Loucy (cell line): ENCODE measurements at regions not wholly inside any gene's neighbourhood (a gene's known extent, or its start where the extent isn't known, plus 50 kb on each side); places are given as distances from the start of the nearest gene placed in this dataset.

Experiments
- H2AFZ ChIP-seq: fragments of 200-600 bp; sonication (generic); 2 replicates; pipeline ENCODE4 v1.6.0; 2016; ENCODE audit warnings: antibody characterized with exemption, mild to moderate bottlenecking, low read length, moderate library complexity
- H3F3A ChIP-seq: fragments of 200-600 bp; 2 replicates; pipeline ENCODE4 v1.6.0; 2016; ENCODE audit warnings: antibody characterized with exemption, low read depth, mild to moderate bottlenecking
- H3K27me3 ChIP-seq: fragments of 200-600 bp; sonication (generic); 2 replicates; pipeline ENCODE4 v1.6.1; 2014; ENCODE audit warnings: low read length, mild to moderate bottlenecking; ENCODE audit not compliant: insufficient read depth, poor library complexity, severe bottlenecking
- H3K36me3 ChIP-seq: fragments of 200-600 bp; sonication (generic); 2 replicates; pipeline ENCODE4 v1.6.1; 2016; ENCODE audit warnings: low read length; ENCODE audit not compliant: insufficient read depth
- H3K4me1 ChIP-seq: fragments of 200-600 bp; sonication (generic); 2 replicates; pipeline ENCODE4 v1.5.1; 2014; ENCODE audit warnings: low read length, mild to moderate bottlenecking; ENCODE audit not compliant: insufficient read depth, poor library complexity, severe bottlenecking
- H3K4me2 ChIP-seq: fragments of 200-600 bp; sonication (generic); 2 replicates; pipeline ENCODE4 v1.6.0; 2014; ENCODE audit warnings: antibody characterized with exemption, low read length, low read depth, mild to moderate bottlenecking; ENCODE audit not compliant: poor library complexity, severe bottlenecking
- H3K4me3 ChIP-seq: fragments of 200-600 bp; sonication (generic); 2 replicates; pipeline ENCODE4 v1.5.1; 2014; ENCODE audit warnings: low read length, mild to moderate bottlenecking, mixed read lengths; ENCODE audit not compliant: poor library complexity, severe bottlenecking
- H3K79me2 ChIP-seq: fragments of 200-600 bp; sonication (generic); 2 replicates; pipeline ENCODE4 v1.6.1; 2014; ENCODE audit warnings: low read length; ENCODE audit not compliant: insufficient read depth
- H3K9ac ChIP-seq: fragments of 200-600 bp; sonication (generic); 2 replicates; pipeline ENCODE4 v1.6.0; 2014; ENCODE audit warnings: mild to moderate bottlenecking, low read depth, low read length, moderate library complexity; ENCODE audit not compliant: poor library complexity, severe bottlenecking
- H3K9me2 ChIP-seq: fragments of 200-600 bp; sonication (generic); replicated peaks from 2 replicates; pipeline ENCODE4 v1.6.1; 2016; ENCODE audit warnings: low read depth, low read length, mixed read lengths
- H3K9me3 ChIP-seq: fragments of 200-600 bp; sonication (generic); 2 replicates; pipeline ENCODE4 v1.6.1; 2014; ENCODE audit warnings: mild to moderate bottlenecking, antibody characterized with exemption, low read length, low read depth; ENCODE audit not compliant: insufficient read depth
- H4K20me1 ChIP-seq: fragments of 200-600 bp; sonication (generic); 2 replicates; pipeline ENCODE4 v1.6.0; 2014; ENCODE audit warnings: antibody characterized with exemption, low read length, mild to moderate bottlenecking; ENCODE audit not compliant: insufficient read depth, poor library complexity, severe bottlenecking
- CTCF ChIP-seq: fragments of 200-600 bp; sonication (generic); conservative IDR thresholded peaks from 2 replicates; pipeline ENCODE4 v1.5.1; 2014; ENCODE audit warnings: mild to moderate bottlenecking, antibody characterized with exemption, low read length
- EZH2phosphoT487 ChIP-seq: fragments of 200-600 bp; IDR thresholded peaks from 2 replicates; pipeline ENCODE4 v1.6.1; 2018; ENCODE audit warnings: antibody characterized with exemption, mild to moderate bottlenecking, moderate library complexity, borderline replicate concordance

GRCh38 chr13:33380487-33381079 is 95.0 kb upstream of the STARD13 start:
- no peaks in the 10 kb centered on the region for H3K4me1 ChIP-seq
- H3K9ac ChIP-seq, result no peak overlapping the region
- no peak overlapping the region for H3K4me2 ChIP-seq
- H3K9me2 ChIP-seq, result no peaks in the 10 kb centered on the region
- TF ChIP-seq CTCF (no peak), EZH2phosphoT487 (no peak)
- no peak overlapping the region for H3K4me3 ChIP-seq
- H2AFZ ChIP-seq, result no peak overlapping the region
- no peaks in the 10 kb centered on the region for H3K9me3 ChIP-seq
- H3K36me3 ChIP-seq, result no peaks in the 10 kb centered on the region
- H3K79me2 ChIP-seq, result no peaks in the 10 kb centered on the region
- H3K27me3 ChIP-seq, result no peaks in the 10 kb centered on the region
- no peaks in the 10 kb centered on the region for H4K20me1 ChIP-seq
- no peaks in the 10 kb centered on the region for H3F3A ChIP-seq

- Histone ChIP-seq H4K20me1 (no peaks in the 10 kb centered on the region), H2AFZ (no peak overlapping the region), H3K9me3 (no peaks in the 10 kb centered on the region), H3K36me3 (no peaks in the 10 kb centered on the region), H3K27me3 (no peaks in the 10 kb centered on the region), H3K9ac (no peak overlapping the region), H3F3A (no peaks in the 10 kb centered on the region), H3K9me2 (no peaks in the 10 kb centered on the region), H3K4me1 (no peaks in the 10 kb centered on the region), H3K79me2 (no peaks in the 10 kb centered on the region), H3K4me3 (no peak overlapping the region), H3K4me2 (no peak overlapping the region)
- TF ChIP-seq CTCF (no peak), EZH2phosphoT487 (no peak)
These were observed 95.6 kb upstream of the STARD13 start for GRCh38 chr13:33381180-33381579.

- Histone ChIP-seq H3K4me1 (no peaks in the 10 kb centered on the region), H3K9me2 (no peaks in the 10 kb centered on the region), H4K20me1 (no peaks in the 10 kb centered on the region), H3K36me3 (no peaks in the 10 kb centered on the region), H3F3A (no peaks in the 10 kb centered on the region), H3K79me2 (no peaks in the 10 kb centered on the region), H2AFZ (no peak overlapping the region), H3K4me3 (no peak overlapping the region), H3K27me3 (no peaks in the 10 kb centered on the region), H3K4me2 (no peak overlapping the region), H3K9me3 (no peaks in the 10 kb centered on the region), H3K9ac (no peak overlapping the region)
- TF ChIP-seq EZH2phosphoT487 (no peak), CTCF (no peak)
These were observed 96.4 kb upstream of the STARD13 start for GRCh38 chr13:33381906-33382305.
